ENCODE measurements at regions not wholly inside any gene's neighbourhood (a gene's known extent, or its start where the extent isn't known, plus 50 kb on each side); places are given as distances from the start of the nearest gene placed in this dataset.

DNA sequence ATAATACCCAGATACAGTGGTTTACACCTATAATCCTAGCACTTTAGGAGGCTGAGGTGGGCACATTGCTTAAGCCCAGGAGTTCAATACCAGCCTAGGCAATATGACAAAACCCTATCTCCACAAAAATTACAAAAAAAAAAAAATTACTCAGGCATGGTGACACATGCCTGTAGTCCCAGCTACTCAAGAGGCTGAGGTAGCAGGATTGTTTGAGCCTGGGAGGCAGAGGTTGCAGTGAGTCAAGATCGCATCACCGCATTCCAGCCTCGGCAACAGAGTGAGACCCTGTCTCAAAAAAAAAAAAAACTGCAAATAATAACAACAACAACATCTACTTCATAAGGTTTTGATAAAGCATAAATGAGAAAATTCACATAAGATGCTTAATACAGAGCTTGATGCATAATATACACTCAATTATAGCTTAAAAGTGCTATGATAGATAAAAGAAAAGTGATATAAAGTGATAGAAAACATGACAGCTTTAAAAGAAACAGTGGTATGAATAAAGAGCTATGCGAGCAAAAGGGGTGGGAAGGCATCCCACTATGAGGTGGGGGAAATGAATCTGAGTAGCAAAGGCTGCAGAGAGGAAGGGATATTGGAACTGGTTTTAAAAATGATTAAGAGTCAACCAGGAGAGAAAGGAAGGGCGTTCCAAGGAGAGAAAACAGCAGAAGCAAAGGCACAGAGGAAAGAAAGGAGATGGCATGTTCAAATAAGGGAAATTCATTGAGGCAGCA lies 197.6 kb downstream of the KIF18A start:
- BruUV-seq (replicated peaks): no TSS peak
- Histone ChIP-seq H3K9me2 (ENCODE audit: insufficient read depth) (no peaks in the 10 kb centered on the region), H4K20me1 (ENCODE audit: insufficient read depth) (no peaks in the 10 kb centered on the region), H2AFZ (ENCODE audit: low read depth, low read length, poor library complexity, severe bottlenecking) (peak overlapping the region; percentile 76), H3K9me3 (ENCODE audit: control insufficient read depth in 1 of 2, insufficient read depth in 1 of 2, low read depth in 1 of 2, low read length in 2 of 2) (no peaks in the 10 kb centered on the region), H3K79me2 (ENCODE audit: insufficient read depth, low read length) (no peaks in the 10 kb centered on the region), H3K4me1 (ENCODE audit: control insufficient read depth in 1 of 2, insufficient read depth in 2 of 2, low read length in 2 of 2) (peaks cover 26 to 70% of the 10 kb centered on the region in 2 experiments), H3K4me3 (replicated peaks in 1 of 2; ENCODE audit: low read depth in 1 of 2, low read length in 2 of 2) (no peak overlapping the region), H3K9ac (ENCODE audit: low read length) (peak overlapping the region; percentile 28), H3K36me3 (ENCODE audit: control insufficient read depth in 1 of 2, insufficient read depth in 2 of 2, low read length in 2 of 2) (no peaks in the 10 kb centered on the region), H3K4me2 (ENCODE audit: low read length) (peak overlapping the region; percentile 41), H3K27ac (ENCODE audit: low read depth, low read length) (peak overlapping the region; percentile 40; the same call in 1 of the 2 replicates), H3K27me3 (ENCODE audit: insufficient read depth, low read length) (no peaks in the 10 kb centered on the region)
- POLR2A ChIA-PET: interaction anchor here (2.1 kb wide), 1 partner anchor 24 kb away, joined by 7 read pairs; no protein-coding TSS in a partner anchor
- intact Hi-C loops (cut with micrococcal nuclease): no loop called here
- ATAC-seq: peak; percentile 62
- CTCF ChIA-PET: interaction anchor here (2.2 to 2.6 kb wide), 2 partner anchors 24 to 193 kb away, joined by 6 to 7 read pairs; no protein-coding TSS in a partner anchor
- TF ChIP-seq, protein P1, sequence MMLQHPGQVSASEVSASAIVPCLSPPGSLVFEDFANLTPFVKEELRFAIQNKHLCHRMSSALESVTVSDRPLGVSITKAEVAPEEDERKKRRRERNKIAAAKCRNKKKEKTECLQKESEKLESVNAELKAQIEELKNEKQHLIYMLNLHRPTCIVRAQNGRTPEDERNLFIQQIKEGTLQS (IDR thresholded peaks at IDR 0.05): no peak
- TF ChIP-seq JUND (IDR thresholded peaks at IDR 0.05): peak; percentile 22; the same call in 1 of the 2 replicates
- TF ChIP-seq EGR1 (IDR thresholded peaks at IDR 0.05; ENCODE audit: low read depth): no peak
- no peak for TF ChIP-seq SRF (IDR thresholded peaks at IDR 0.05; ENCODE audit: low read depth)
- no peak for TF ChIP-seq CBX3 (IDR thresholded peaks at IDR 0.05; ENCODE audit: low read depth)
- TF ChIP-seq, protein P2, sequence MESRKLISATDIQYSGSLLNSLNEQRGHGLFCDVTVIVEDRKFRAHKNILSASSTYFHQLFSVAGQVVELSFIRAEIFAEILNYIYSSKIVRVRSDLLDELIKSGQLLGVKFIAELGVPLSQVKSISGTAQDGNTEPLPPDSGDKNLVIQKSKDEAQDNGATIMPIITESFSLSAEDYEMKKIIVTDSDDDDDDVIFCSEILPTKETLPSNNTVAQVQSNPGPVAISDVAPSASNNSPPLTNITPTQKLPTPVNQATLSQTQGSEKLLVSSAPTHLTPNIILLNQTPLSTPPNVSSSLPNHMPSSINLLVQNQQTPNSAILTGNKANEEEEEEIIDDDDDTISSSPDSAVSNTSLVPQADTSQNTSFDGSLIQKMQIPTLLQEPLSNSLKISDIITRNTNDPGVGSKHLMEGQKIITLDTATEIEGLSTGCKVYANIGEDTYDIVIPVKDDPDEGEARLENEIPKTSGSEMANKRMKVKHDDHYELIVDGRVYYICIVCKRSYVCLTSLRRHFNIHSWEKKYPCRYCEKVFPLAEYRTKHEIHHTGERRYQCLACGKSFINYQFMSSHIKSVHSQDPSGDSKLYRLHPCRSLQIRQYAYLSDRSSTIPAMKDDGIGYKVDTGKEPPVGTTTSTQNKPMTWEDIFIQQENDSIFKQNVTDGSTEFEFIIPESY (IDR thresholded peaks at IDR 0.05; ENCODE audit: extremely low read depth, insufficient replicate concordance, low read length): no peak
- TF ChIP-seq FOSL1 (IDR thresholded peaks at IDR 0.05; ENCODE audit: low read depth): peak; percentile 76
- no peak for TF ChIP-seq POLR2AphosphoS5 (IDR thresholded peaks at IDR 0.05; ENCODE audit: low read depth, low read length)
- no peak for TF ChIP-seq SIN3A (IDR thresholded peaks at IDR 0.05; ENCODE audit: low read depth)
- no peak for TF ChIP-seq ELF1 (IDR thresholded peaks at IDR 0.05; ENCODE audit: borderline replicate concordance, low read depth)
- peak; percentile 21; the same call in 1 of the 2 replicates for TF ChIP-seq SP1 (IDR thresholded peaks at IDR 0.05; ENCODE audit: low read depth)
- TF ChIP-seq CEBPB (IDR thresholded peaks at IDR 0.05; ENCODE audit: low read depth): 0 out of 2 replicates have a peak, but pooled peaks have one; percentile 7
- DNase-seq (ENCODE audit: low read depth, low spot score): no peak
- RAD21 ChIA-PET (ENCODE audit: low non-redundant PET in 1 of 2, low total read pairs in 2 of 2, uncharacterized antibody in 2 of 2, unreplicated experiment in 2 of 2): no interaction called here
